HFFc6 (cell line): ENCODE measurements at regions not wholly inside any gene's neighbourhood (a gene's known extent, or its start where the extent isn't known, plus 50 kb on each side); places are given as distances from the start of the nearest gene placed in this dataset.
A peak's percentile ranks its signal among the peaks of the same experiment; 100 is the strongest.

Experiments
- DNase-seq: peaks from one replicate; pipeline ENCODE4 v3.0.0-alpha.2; 2018
- H3K27ac Mint-ChIP-seq: 2 replicates; pipeline ENCODE4 v1.8.0; 2020; ENCODE audit warnings: mild to moderate bottlenecking, mixed read lengths
- H3K27me3 Mint-ChIP-seq: 2 replicates; pipeline ENCODE4 v1.8.0; 2021; ENCODE audit warnings: mild to moderate bottlenecking, moderate library complexity, mixed read lengths; ENCODE audit not compliant: insufficient read depth
- H3K36me3 Mint-ChIP-seq: 2 replicates; pipeline ENCODE4 v1.8.0; 2021; ENCODE audit warnings: low read depth, mixed read lengths
- H3K4me1 Mint-ChIP-seq: 2 replicates; pipeline ENCODE4 v1.8.0; 2020; ENCODE audit warnings: low read depth, mixed read lengths
- H3K4me3 Mint-ChIP-seq: 2 replicates; pipeline ENCODE4 v1.8.0; 2020; ENCODE audit warnings: mild to moderate bottlenecking, moderate library complexity, mixed read lengths
- H3K9me3 Mint-ChIP-seq: 2 replicates; pipeline ENCODE4 v1.8.0; 2020; ENCODE audit warnings: mild to moderate bottlenecking, mixed read lengths
- TF ChIP-seq, protein P1 (sequence below): fragments of 200-600 bp; sonication (generic); IDR thresholded peaks from 2 replicates; pipeline ENCODE4 v1.5.0; 2021; ENCODE audit warnings: antibody characterized with exemption, mild to moderate bottlenecking

GRCh38 chr10:78754269-78755062 lies 314.3 kb upstream of the ZMIZ1 start:
- peak; percentile 67 for DNase-seq
- TF ChIP-seq, protein P1, sequence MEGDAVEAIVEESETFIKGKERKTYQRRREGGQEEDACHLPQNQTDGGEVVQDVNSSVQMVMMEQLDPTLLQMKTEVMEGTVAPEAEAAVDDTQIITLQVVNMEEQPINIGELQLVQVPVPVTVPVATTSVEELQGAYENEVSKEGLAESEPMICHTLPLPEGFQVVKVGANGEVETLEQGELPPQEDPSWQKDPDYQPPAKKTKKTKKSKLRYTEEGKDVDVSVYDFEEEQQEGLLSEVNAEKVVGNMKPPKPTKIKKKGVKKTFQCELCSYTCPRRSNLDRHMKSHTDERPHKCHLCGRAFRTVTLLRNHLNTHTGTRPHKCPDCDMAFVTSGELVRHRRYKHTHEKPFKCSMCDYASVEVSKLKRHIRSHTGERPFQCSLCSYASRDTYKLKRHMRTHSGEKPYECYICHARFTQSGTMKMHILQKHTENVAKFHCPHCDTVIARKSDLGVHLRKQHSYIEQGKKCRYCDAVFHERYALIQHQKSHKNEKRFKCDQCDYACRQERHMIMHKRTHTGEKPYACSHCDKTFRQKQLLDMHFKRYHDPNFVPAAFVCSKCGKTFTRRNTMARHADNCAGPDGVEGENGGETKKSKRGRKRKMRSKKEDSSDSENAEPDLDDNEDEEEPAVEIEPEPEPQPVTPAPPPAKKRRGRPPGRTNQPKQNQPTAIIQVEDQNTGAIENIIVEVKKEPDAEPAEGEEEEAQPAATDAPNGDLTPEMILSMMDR = no peak
- no peaks in the 10 kb centered on the region for H3K36me3 Mint-ChIP-seq
- no peak overlapping the region for H3K4me3 Mint-ChIP-seq
- peak overlapping the region; percentile 15; the same call in 1 of the 2 replicates for H3K27ac Mint-ChIP-seq
- H3K9me3 Mint-ChIP-seq = no peaks in the 10 kb centered on the region
- H3K27me3 Mint-ChIP-seq = peaks cover 17% of the 10 kb centered on the region
- H3K4me1 Mint-ChIP-seq = peaks cover 53% of the 10 kb centered on the region

GRCh38 chr10:78755063-78755701 lies 313.6 kb upstream of the ZMIZ1 start:
- H3K4me3 Mint-ChIP-seq = no peak overlapping the region
- no peak overlapping the region for H3K27ac Mint-ChIP-seq
- DNase-seq = no peak
- H3K27me3 Mint-ChIP-seq = peaks cover 22% of the 10 kb centered on the region
- TF ChIP-seq, protein P1 = no peak
- no peaks in the 10 kb centered on the region for H3K36me3 Mint-ChIP-seq
- H3K9me3 Mint-ChIP-seq = no peaks in the 10 kb centered on the region
- H3K4me1 Mint-ChIP-seq = peaks cover 53% of the 10 kb centered on the region

DNA sequence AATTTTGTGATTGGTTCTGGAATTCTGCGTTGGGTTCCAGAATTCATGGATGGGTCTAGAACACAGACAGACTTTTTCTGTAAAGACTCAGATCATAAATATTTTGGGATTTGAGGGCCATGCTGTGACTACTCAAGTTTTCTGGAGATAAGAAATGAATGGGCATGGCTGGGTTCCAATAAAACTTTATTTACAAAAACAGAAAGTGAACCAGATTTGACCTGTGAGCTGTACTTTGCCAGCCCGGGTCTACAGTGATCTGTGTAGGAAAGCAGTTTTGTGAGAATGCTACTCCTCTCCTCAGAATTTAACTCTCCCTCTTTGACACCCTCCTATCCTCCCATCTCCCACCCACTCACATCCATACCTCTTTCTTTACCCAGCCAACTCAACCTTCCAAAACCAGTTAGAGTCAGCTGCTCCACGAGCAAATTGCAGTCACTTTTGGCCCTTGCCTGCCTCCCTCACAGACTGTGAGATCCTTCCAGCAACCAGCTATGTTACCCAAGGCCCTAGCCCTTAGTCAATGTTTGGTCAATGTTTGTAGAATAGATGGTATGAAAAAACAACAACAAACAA lies 312.8 kb upstream of the ZMIZ1 start:
- no peak for DNase-seq
- TF ChIP-seq, protein P1 = no peak
- H3K27ac Mint-ChIP-seq = peak overlapping the region; percentile 93; the same call in 1 of the 2 replicates
- H3K9me3 Mint-ChIP-seq = no peaks in the 10 kb centered on the region
- H3K27me3 Mint-ChIP-seq = peaks cover 22% of the 10 kb centered on the region
- H3K4me3 Mint-ChIP-seq = no peak overlapping the region
- H3K4me1 Mint-ChIP-seq = peaks cover 53% of the 10 kb centered on the region
- H3K36me3 Mint-ChIP-seq = no peaks in the 10 kb centered on the region

GRCh38 chr10:78756604-78757343 lies 312.0 kb upstream of the ZMIZ1 start:
- TF ChIP-seq, protein P1 = no peak
- Mint-ChIP-seq H3K36me3 (no peaks in the 10 kb centered on the region), H3K4me3 (peak overlapping the region; percentile 54), H3K9me3 (no peaks in the 10 kb centered on the region), H3K27ac (peak overlapping the region; percentile 93), H3K4me1 (peaks cover 53% of the 10 kb centered on the region), H3K27me3 (peaks cover 20% of the 10 kb centered on the region)
- peak; percentile 96 for DNase-seq

GRCh38 chr10:78757344-78757925 lies 311.3 kb upstream of the ZMIZ1 start:
- TF ChIP-seq, protein P1 = no peak
- peaks cover 47% of the 10 kb centered on the region for H3K4me1 Mint-ChIP-seq
- peak overlapping the region; percentile 93 for H3K27ac Mint-ChIP-seq
- H3K27me3 Mint-ChIP-seq = peaks cover 16% of the 10 kb centered on the region
- H3K9me3 Mint-ChIP-seq = no peaks in the 10 kb centered on the region
- DNase-seq = peak; percentile 71
- H3K36me3 Mint-ChIP-seq = no peaks in the 10 kb centered on the region
- peak overlapping the region; percentile 54; the same call in 1 of the 2 replicates for H3K4me3 Mint-ChIP-seq
